Endothelial cell (in vitro differentiated cells): ENCODE measurements at regions not wholly inside any gene's neighbourhood (a gene's known extent, or its start where the extent isn't known, plus 50 kb on each side); places are given as distances from the start of the nearest gene placed in this dataset.
A peak's percentile ranks its signal among the peaks of the same experiment; 100 is the strongest.

Experiments used
- DNase-seq: peaks from one replicate; pipeline ENCODE4 v3.0.0; 2021; ENCODE audit warnings: low spot score
- H3K27ac Mint-ChIP-seq: one replicate; pipeline ENCODE4 v1.8.0; 2021; ENCODE audit warnings: mixed read lengths, inconsistent platforms; ENCODE audit not compliant: unreplicated experiment
- H3K27me3 Mint-ChIP-seq: one replicate; pipeline ENCODE4 v1.8.0; 2021; ENCODE audit warnings: mild to moderate bottlenecking, moderate library complexity, mixed read lengths, inconsistent platforms; ENCODE audit not compliant: unreplicated experiment
- H3K36me3 Mint-ChIP-seq: one replicate; pipeline ENCODE4 v1.8.0; 2021; ENCODE audit warnings: mild to moderate bottlenecking, low read depth, mixed read lengths, inconsistent platforms; ENCODE audit not compliant: unreplicated experiment
- H3K4me1 Mint-ChIP-seq: one replicate; pipeline ENCODE4 v1.8.0; 2021; ENCODE audit warnings: mild to moderate bottlenecking, mixed read lengths, inconsistent platforms; ENCODE audit not compliant: unreplicated experiment
- H3K4me3 Mint-ChIP-seq: one replicate; pipeline ENCODE4 v1.8.0; 2021; ENCODE audit warnings: mild to moderate bottlenecking, mixed read lengths, inconsistent platforms; ENCODE audit not compliant: unreplicated experiment
- H3K9me3 Mint-ChIP-seq: one replicate; pipeline ENCODE4 v1.8.0; 2021; ENCODE audit warnings: mixed read lengths, inconsistent platforms; ENCODE audit not compliant: unreplicated experiment
- CTCF ChIP-seq: fragments of 200-600 bp; sonication (generic); IDR thresholded peaks from one replicate; pipeline ENCODE4 v1.5.0; 2021; ENCODE audit warnings: antibody characterized with exemption; ENCODE audit not compliant: unreplicated experiment

- Mint-ChIP-seq H3K4me1 (no peaks in the 10 kb centered on the region), H3K27ac (no peak overlapping the region), H3K27me3 (peaks cover 7% of the 10 kb centered on the region), H3K4me3 (peak overlapping the region; percentile 44), H3K36me3 (peaks cover 34% of the 10 kb centered on the region), H3K9me3 (no peaks in the 10 kb centered on the region)
- no peak for TF ChIP-seq CTCF
- DNase-seq = no peak
Measured at GRCh38 chr6:22126910-22127309, 169.9 kb downstream of the PRL start.

- TF ChIP-seq CTCF = no peak
- Mint-ChIP-seq H3K27ac (no peak overlapping the region), H3K4me1 (no peaks in the 10 kb centered on the region), H3K36me3 (peaks cover 32% of the 10 kb centered on the region), H3K27me3 (peaks cover 8% of the 10 kb centered on the region), H3K9me3 (no peaks in the 10 kb centered on the region), H3K4me3 (no peak overlapping the region)
- DNase-seq = no peak
Measured at GRCh38 chr6:22129751-22130150, 167.1 kb downstream of the PRL start.

- Mint-ChIP-seq H3K36me3 (peaks cover 12% of the 10 kb centered on the region), H3K4me3 (no peak overlapping the region), H3K9me3 (no peaks in the 10 kb centered on the region), H3K27me3 (peaks cover 6% of the 10 kb centered on the region), H3K4me1 (no peaks in the 10 kb centered on the region), H3K27ac (no peak overlapping the region)
- no peak for DNase-seq
- no peak for TF ChIP-seq CTCF
Measured at GRCh38 chr6:22132656-22133055, 164.2 kb downstream of the PRL start.

GRCh38 chr6:22133357-22133756 is 163.5 kb downstream of the PRL start:
- H3K36me3 Mint-ChIP-seq = peaks cover 12% of the 10 kb centered on the region
- no peak for DNase-seq
- H3K27me3 Mint-ChIP-seq = peaks cover 6% of the 10 kb centered on the region
- H3K4me3 Mint-ChIP-seq = no peak overlapping the region
- H3K27ac Mint-ChIP-seq = no peak overlapping the region
- no peaks in the 10 kb centered on the region for H3K4me1 Mint-ChIP-seq
- no peaks in the 10 kb centered on the region for H3K9me3 Mint-ChIP-seq
- TF ChIP-seq CTCF = no peak

GRCh38 chr6:22134308-22134707 is 162.5 kb downstream of the PRL start:
- no peak overlapping the region for H3K4me3 Mint-ChIP-seq
- H3K36me3 Mint-ChIP-seq = peaks cover 12% of the 10 kb centered on the region
- TF ChIP-seq CTCF = no peak
- DNase-seq = no peak
- peaks cover 6% of the 10 kb centered on the region for H3K27me3 Mint-ChIP-seq
- no peaks in the 10 kb centered on the region for H3K4me1 Mint-ChIP-seq
- no peaks in the 10 kb centered on the region for H3K9me3 Mint-ChIP-seq
- H3K27ac Mint-ChIP-seq = no peak overlapping the region
